ENCODE measurements at regions not wholly inside any gene's neighbourhood (a gene's known extent, or its start where the extent isn't known, plus 50 kb on each side); places are given as distances from the start of the nearest gene placed in this dataset.

DNA sequence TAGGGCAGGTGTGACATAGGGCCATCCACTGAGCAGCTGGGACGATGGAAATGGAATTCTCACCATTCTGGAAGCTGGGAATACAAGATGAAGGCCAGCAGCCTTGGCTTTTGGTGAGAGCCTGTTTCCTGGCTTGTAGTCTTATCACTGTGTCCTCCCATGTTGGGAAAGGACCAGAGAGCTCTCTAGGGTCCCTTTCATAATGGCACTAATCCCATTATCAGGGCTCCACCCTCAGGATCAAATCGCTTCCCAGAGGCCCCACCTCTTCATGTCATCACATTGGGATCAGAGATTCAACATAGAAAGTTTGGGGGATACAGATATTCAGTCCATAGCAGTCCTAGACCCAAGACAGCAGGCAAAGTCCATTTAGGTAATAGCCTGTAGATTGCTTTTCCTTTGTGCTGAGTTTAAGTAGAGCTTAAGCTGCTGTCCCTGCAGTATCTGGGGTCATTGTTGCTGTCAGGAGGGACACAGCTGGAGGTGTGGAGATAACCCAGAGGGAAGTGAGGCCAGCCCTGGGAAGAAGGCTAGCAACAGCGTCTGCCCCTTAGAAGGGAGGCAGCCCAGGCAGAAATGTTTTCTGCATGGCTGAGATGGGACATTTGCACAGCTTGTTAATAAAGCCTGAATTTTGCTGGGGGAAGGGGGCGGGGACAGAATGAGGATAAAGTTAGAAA lies 136.5 kb upstream of the GPR12 start:
- POLR2A ChIA-PET = no interaction called here
- H3K27ac ChIP-seq (ENCODE audit: low read depth, low read length) = no peak overlapping the region

DNA sequence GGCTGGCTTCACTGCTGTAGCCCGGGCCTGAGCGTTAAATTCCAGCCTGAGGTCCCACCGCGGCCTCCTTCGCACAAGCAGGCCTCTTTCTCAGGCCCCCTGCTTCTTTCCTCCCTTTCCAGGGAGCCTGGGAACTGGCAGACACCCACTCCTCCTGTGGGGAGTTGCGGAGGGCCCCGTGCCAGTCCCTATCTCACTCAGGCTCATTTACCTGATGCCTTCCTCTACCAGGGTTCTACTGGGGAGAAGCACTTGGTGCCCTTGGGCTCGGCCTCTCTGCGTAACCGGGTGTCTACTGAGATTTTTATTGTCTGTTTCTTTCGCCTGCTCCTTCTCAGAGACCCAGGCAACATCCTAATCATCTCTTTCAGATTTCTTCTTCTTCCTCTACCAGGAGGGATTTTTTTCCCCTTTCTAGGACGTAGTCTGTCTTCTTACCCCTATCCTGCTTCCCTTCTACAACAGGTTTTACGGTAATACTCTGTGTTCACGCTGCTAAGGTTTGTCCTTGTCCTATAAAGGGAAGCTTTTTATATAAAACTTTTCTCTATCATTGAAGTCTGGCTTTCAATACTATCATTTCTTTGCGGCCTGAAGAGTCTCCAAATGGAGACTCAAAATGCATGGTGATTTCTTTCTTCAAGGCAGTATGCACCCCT lies 135.4 kb upstream of the GPR12 start:
- Histone ChIP-seq H3K4me1 (ENCODE audit: control insufficient read depth in 1 of 2, insufficient read depth in 2 of 2, low read length in 2 of 2) (no peaks in the 10 kb centered on the region), H2AFZ (ENCODE audit: low read depth, low read length, poor library complexity, severe bottlenecking) (no peak overlapping the region), H3K9ac (ENCODE audit: low read length) (no peak overlapping the region), H4K20me1 (ENCODE audit: insufficient read depth) (no peaks in the 10 kb centered on the region), H3K27me3 (ENCODE audit: insufficient read depth, low read length) (peaks cover 19% of the 10 kb centered on the region), H3K27ac (ENCODE audit: low read depth, low read length) (no peak overlapping the region), H3K4me3 (replicated peaks in 1 of 2; ENCODE audit: low read depth in 1 of 2, low read length in 2 of 2) (no peak overlapping the region), H3K79me2 (ENCODE audit: insufficient read depth, low read length) (no peaks in the 10 kb centered on the region), H3K4me2 (ENCODE audit: low read length) (no peak overlapping the region), H3K9me3 (ENCODE audit: control insufficient read depth in 1 of 2, insufficient read depth in 1 of 2, low read depth in 1 of 2, low read length in 2 of 2) (no peaks in the 10 kb centered on the region), H3K9me2 (ENCODE audit: insufficient read depth) (no peaks in the 10 kb centered on the region), H3K36me3 (ENCODE audit: control insufficient read depth in 1 of 2, insufficient read depth in 2 of 2, low read length in 2 of 2) (no peaks in the 10 kb centered on the region)
- ChIA-PET POLR2A (no interaction called here), RAD21 (ENCODE audit: low non-redundant PET in 1 of 2, low total read pairs in 2 of 2, uncharacterized antibody in 2 of 2, unreplicated experiment in 2 of 2) (no interaction called here), CTCF (no interaction called here)
- TF ChIP-seq EZH2phosphoT487 (IDR thresholded peaks at IDR 0.05; ENCODE audit: borderline replicate concordance) (no peak), CEBPB (IDR thresholded peaks at IDR 0.05; ENCODE audit: low read depth) (no peak), POLR2AphosphoS5 (IDR thresholded peaks at IDR 0.05; ENCODE audit: low read depth, low read length) (no peak), SIN3A (IDR thresholded peaks at IDR 0.05; ENCODE audit: low read depth) (no peak), RAD21 (IDR thresholded peaks at IDR 0.05; ENCODE audit: low read depth) (no peak), SRF (IDR thresholded peaks at IDR 0.05; ENCODE audit: low read depth) (no peak), TCF7L2 (IDR thresholded peaks at IDR 0.05; ENCODE audit: borderline replicate concordance, extremely low read depth, insufficient read depth, insufficient read length) (no peak), YY1 (IDR thresholded peaks at IDR 0.05; ENCODE audit: extremely low read depth, insufficient replicate concordance, low read depth, low read length) (no peak), ZFX (IDR thresholded peaks at IDR 0.05) (no peak), POLR2A (IDR thresholded peaks at IDR 0.05; ENCODE audit: borderline replicate concordance, extremely low read depth, insufficient read depth, insufficient read length) (no peak), ELF1 (IDR thresholded peaks at IDR 0.05; ENCODE audit: borderline replicate concordance, low read depth) (no peak)
- TF ChIP-seq, protein P1, sequence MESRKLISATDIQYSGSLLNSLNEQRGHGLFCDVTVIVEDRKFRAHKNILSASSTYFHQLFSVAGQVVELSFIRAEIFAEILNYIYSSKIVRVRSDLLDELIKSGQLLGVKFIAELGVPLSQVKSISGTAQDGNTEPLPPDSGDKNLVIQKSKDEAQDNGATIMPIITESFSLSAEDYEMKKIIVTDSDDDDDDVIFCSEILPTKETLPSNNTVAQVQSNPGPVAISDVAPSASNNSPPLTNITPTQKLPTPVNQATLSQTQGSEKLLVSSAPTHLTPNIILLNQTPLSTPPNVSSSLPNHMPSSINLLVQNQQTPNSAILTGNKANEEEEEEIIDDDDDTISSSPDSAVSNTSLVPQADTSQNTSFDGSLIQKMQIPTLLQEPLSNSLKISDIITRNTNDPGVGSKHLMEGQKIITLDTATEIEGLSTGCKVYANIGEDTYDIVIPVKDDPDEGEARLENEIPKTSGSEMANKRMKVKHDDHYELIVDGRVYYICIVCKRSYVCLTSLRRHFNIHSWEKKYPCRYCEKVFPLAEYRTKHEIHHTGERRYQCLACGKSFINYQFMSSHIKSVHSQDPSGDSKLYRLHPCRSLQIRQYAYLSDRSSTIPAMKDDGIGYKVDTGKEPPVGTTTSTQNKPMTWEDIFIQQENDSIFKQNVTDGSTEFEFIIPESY (IDR thresholded peaks at IDR 0.05; ENCODE audit: extremely low read depth, insufficient replicate concordance, low read length) = no peak
- TF ChIP-seq, protein P2, sequence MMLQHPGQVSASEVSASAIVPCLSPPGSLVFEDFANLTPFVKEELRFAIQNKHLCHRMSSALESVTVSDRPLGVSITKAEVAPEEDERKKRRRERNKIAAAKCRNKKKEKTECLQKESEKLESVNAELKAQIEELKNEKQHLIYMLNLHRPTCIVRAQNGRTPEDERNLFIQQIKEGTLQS (IDR thresholded peaks at IDR 0.05) = no peak
- TF ChIP-seq, protein P3, sequence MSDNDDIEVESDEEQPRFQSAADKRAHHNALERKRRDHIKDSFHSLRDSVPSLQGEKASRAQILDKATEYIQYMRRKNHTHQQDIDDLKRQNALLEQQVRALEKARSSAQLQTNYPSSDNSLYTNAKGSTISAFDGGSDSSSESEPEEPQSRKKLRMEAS (IDR thresholded peaks at IDR 0.05) = no peak
- intact Hi-C loops (cut with micrococcal nuclease) = no loop called here
- DNase-seq (ENCODE audit: low read depth, low spot score) = no peak
- BruUV-seq (replicated peaks) = no TSS peak
- no peak for ATAC-seq

More for the DNA sequence above, 136.5 kb upstream of the GPR12 start:
- intact Hi-C loops (cut with micrococcal nuclease) = no loop called here
- no peaks in the 10 kb centered on the region for H3K9me2 ChIP-seq (ENCODE audit: insufficient read depth)
- ATAC-seq = no peak
- no peaks in the 10 kb centered on the region for H4K20me1 ChIP-seq (ENCODE audit: insufficient read depth)
- no peak for TF ChIP-seq EZH2phosphoT487 (IDR thresholded peaks at IDR 0.05; ENCODE audit: borderline replicate concordance)
- H3K36me3 ChIP-seq (ENCODE audit: control insufficient read depth in 1 of 2, insufficient read depth in 2 of 2, low read length in 2 of 2) = no peaks in the 10 kb centered on the region
- no peaks in the 10 kb centered on the region for H3K79me2 ChIP-seq (ENCODE audit: insufficient read depth, low read length)
- BruUV-seq (replicated peaks) = no TSS peak
- H2AFZ ChIP-seq (ENCODE audit: low read depth, low read length, poor library complexity, severe bottlenecking) = no peak overlapping the region
- H3K9ac ChIP-seq (ENCODE audit: low read length) = no peak overlapping the region
- no peaks in the 10 kb centered on the region for H3K9me3 ChIP-seq (ENCODE audit: control insufficient read depth in 1 of 2, insufficient read depth in 1 of 2, low read depth in 1 of 2, low read length in 2 of 2)
- no peak overlapping the region for H3K4me2 ChIP-seq (ENCODE audit: low read length)
- ChIA-PET RAD21 (ENCODE audit: low non-redundant PET in 1 of 2, low total read pairs in 2 of 2, uncharacterized antibody in 2 of 2, unreplicated experiment in 2 of 2) (no interaction called here), CTCF (no interaction called here)
- no peak for DNase-seq (ENCODE audit: low read depth, low spot score)
- H3K27me3 ChIP-seq (ENCODE audit: insufficient read depth, low read length) = peaks cover 17% of the 10 kb centered on the region
- no peak overlapping the region for H3K4me3 ChIP-seq (replicated peaks in 1 of 2; ENCODE audit: low read depth in 1 of 2, low read length in 2 of 2)
- no peaks in the 10 kb centered on the region for H3K4me1 ChIP-seq (ENCODE audit: control insufficient read depth in 1 of 2, insufficient read depth in 2 of 2, low read length in 2 of 2)
